ENCODE measurements at regions not wholly inside any gene's neighbourhood (a gene's known extent, or its start where the extent isn't known, plus 50 kb on each side); places are given as distances from the start of the nearest gene placed in this dataset.

DNA sequence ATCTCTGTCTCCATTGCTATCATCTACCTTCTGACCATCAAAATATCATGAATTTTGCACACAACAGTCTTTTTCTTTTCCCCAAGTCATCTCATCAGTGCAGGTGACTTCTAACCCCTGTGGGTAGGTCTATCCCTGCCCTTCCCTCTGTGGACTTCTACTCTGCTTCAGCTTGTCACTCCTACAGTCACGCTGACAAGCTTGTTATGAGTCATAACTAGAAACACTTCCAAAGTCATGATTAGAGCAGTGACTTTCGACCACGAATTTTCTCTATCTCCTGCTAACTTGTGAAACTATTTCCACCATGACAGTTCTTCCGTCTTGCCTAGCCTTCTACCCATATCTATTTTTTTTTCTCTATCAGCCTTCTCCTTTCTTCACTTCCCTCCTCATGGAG lies 343.7 kb upstream of the ARGLU1 start:
- no peaks in the 10 kb centered on the region for H3K9me3 ChIP-seq
- no peaks in the 10 kb centered on the region for H3K36me3 ChIP-seq
- H3K4me1 ChIP-seq, result no peaks in the 10 kb centered on the region
- no peaks in the 10 kb centered on the region for H3K27me3 ChIP-seq
- no peak overlapping the region for H3K27ac ChIP-seq
- intact Hi-C loops (cut with DNase I; ENCODE audit: low total_unique reads), result no loop called here
- TF ChIP-seq POLR2A (IDR thresholded peaks at IDR 0.05), result no peak
- TF ChIP-seq, protein P1, sequence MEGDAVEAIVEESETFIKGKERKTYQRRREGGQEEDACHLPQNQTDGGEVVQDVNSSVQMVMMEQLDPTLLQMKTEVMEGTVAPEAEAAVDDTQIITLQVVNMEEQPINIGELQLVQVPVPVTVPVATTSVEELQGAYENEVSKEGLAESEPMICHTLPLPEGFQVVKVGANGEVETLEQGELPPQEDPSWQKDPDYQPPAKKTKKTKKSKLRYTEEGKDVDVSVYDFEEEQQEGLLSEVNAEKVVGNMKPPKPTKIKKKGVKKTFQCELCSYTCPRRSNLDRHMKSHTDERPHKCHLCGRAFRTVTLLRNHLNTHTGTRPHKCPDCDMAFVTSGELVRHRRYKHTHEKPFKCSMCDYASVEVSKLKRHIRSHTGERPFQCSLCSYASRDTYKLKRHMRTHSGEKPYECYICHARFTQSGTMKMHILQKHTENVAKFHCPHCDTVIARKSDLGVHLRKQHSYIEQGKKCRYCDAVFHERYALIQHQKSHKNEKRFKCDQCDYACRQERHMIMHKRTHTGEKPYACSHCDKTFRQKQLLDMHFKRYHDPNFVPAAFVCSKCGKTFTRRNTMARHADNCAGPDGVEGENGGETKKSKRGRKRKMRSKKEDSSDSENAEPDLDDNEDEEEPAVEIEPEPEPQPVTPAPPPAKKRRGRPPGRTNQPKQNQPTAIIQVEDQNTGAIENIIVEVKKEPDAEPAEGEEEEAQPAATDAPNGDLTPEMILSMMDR (IDR thresholded peaks at IDR 0.05), result no peak
- no peak overlapping the region for H3K4me3 ChIP-seq
- no peak for DNase-seq

DNA sequence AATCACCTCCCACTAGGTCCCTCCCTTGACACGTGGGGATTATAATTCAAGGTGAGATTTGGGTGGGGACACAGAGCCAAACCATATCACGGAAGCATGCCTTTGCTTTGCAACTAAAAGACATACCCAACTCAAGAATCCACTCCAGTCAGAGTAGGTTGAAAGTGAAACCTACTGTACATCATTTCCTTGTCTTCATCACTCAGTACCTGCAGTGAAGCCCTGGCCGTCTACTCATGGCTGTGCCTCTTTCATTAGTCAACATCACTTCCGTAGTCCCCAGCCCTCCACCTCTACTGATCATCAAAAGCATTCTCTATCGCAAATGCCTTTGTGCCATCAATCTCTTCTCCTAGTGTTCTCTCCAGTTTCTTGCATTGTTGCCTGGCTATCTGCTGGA lies 343.1 kb upstream of the ARGLU1 start:
- intact Hi-C loops (cut with DNase I; ENCODE audit: low total_unique reads), result no loop called here

DNA sequence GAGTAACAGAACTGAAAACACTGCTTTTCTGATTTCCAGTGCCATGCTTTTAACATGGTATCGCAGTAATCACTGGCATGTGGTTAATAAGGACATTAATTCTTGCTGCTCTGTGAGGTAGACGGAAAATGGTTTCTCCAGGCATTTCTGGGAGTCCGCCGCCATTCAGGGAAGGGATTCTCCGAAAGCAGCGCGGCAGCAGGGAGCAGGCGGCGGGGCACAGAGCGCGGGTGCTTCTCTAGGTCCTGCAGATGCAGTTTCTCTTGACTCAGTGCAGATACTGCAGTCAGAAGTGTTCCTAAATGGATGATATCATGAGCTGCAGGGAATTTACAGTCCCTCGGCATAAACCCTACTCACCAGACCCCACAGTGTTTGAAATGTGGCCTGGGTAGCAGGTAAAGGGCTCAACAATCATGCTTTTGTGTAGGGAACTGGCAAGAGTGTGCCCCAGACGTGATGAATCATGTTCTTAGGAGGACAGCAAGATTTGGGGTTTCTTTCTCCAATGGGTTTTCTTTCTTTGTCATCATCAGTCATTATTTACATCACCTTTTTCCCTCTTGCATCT lies 338.6 kb upstream of the ARGLU1 start:
- TF ChIP-seq POLR2A (IDR thresholded peaks at IDR 0.05), result no peak
- TF ChIP-seq, protein P1 (IDR thresholded peaks at IDR 0.05), result no peak

More for the DNA sequence above, 343.1 kb upstream of the ARGLU1 start:
- Histone ChIP-seq H3K27me3 (no peaks in the 10 kb centered on the region), H3K36me3 (no peaks in the 10 kb centered on the region), H3K4me3 (no peak overlapping the region), H3K27ac (no peak overlapping the region), H3K4me1 (no peaks in the 10 kb centered on the region), H3K9me3 (no peaks in the 10 kb centered on the region)
- no peak for TF ChIP-seq POLR2A (IDR thresholded peaks at IDR 0.05)
- TF ChIP-seq, protein P1 (IDR thresholded peaks at IDR 0.05), result no peak
- DNase-seq, result no peak

DNA sequence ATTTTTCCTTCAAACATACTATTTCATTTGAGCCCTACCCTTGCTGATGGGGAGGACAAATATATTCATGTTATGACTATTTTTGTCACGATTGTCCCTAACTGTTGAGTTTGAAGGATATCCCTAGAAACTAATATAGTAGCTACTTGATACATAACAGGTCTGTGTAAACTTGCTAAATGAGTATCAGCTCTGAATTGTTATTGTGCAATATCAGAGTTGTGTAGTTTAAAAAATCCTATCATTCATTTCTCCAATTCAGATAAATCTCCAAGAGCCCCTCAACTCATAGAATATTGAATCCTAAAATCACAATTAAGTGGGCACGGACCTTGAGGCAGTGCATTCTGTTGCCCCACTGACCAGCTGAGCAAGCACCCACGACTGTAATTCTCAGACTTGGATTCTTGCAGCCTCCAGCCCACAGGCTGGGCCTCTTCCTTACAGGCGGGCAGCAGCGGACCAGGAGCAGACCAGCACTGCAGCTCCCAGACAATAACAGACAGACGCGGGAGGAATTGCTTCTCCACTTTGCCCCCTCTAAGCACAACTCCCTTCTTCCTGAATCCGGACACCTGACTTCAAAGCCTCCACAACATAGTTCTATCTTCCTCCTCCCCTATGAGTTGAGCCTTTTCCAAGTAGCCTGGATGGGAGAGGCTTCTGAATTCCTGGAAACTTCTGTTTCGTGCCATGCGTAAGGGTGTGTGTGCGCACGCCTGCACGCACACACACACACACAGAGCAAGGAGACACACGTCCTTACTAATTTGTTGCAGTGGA lies 337.6 kb upstream of the ARGLU1 start:
- no peaks in the 10 kb centered on the region for H3K4me1 ChIP-seq
- H3K4me3 ChIP-seq, result no peak overlapping the region
- no peak for DNase-seq
- peak overlapping the region in 1 of 2 donors; percentile 2 for H3K27ac ChIP-seq
- TF ChIP-seq, protein P1 (IDR thresholded peaks at IDR 0.05), result no peak
- no peak for TF ChIP-seq POLR2A (IDR thresholded peaks at IDR 0.05)
- no peaks in the 10 kb centered on the region for H3K9me3 ChIP-seq
- no peaks in the 10 kb centered on the region for H3K27me3 ChIP-seq
- intact Hi-C loops (cut with DNase I; ENCODE audit: low total_unique reads), result no loop called here
- H3K36me3 ChIP-seq, result no peaks in the 10 kb centered on the region

More for the DNA sequence above, 338.6 kb upstream of the ARGLU1 start:
- intact Hi-C loops (cut with DNase I; ENCODE audit: low total_unique reads), result no loop called here
- Histone ChIP-seq H3K9me3 (no peaks in the 10 kb centered on the region), H3K27ac (no peak overlapping the region), H3K4me1 (no peaks in the 10 kb centered on the region), H3K27me3 (no peaks in the 10 kb centered on the region), H3K4me3 (no peak overlapping the region), H3K36me3 (no peaks in the 10 kb centered on the region)
- DNase-seq, result no peak

DNA sequence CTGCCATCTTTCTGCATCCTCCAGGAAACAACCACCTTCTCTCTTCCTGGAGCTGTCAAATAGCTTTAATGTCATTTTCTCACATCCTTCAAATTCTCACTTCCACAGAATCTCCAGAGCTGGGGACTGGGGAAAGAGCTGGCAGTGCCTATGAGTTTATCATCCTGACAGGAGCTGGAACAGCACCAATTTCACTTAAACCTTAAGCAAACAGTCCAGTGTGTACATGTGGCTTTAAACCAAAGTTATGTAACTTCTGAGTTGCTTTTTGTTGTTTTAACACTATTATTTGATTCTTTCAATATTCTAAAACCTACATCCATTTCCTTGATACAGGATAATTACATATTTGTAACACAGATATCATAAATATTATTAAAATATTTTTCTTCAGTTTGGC lies 331.5 kb upstream of the ARGLU1 start:
- Histone ChIP-seq H3K27me3 (no peaks in the 10 kb centered on the region), H3K27ac (no peak overlapping the region), H3K36me3 (no peaks in the 10 kb centered on the region), H3K4me3 (no peak overlapping the region), H3K9me3 (no peaks in the 10 kb centered on the region), H3K4me1 (no peaks in the 10 kb centered on the region)
- DNase-seq, result no peak
- intact Hi-C loops (cut with DNase I; ENCODE audit: low total_unique reads), result no loop called here
- TF ChIP-seq POLR2A (IDR thresholded peaks at IDR 0.05), result no peak
- TF ChIP-seq, protein P1 (IDR thresholded peaks at IDR 0.05), result no peak
